GM21619 (cell line): ENCODE measurements at regions not wholly inside any gene's neighbourhood (a gene's known extent, or its start where the extent isn't known, plus 50 kb on each side); places are given as distances from the start of the nearest gene placed in this dataset.
"Not testable (repeated sequence)": the region's sequence is repeated elsewhere in the genome, so short reads cannot be mapped to it uniquely, and the experiment has no call there.

Experiments used
- ATAC-seq: cut with Tn5 transposase; IDR thresholded peaks from one replicate; pipeline ENCODE4 v1.9.1; 2021; ENCODE audit not compliant: unreplicated experiment

DNA sequence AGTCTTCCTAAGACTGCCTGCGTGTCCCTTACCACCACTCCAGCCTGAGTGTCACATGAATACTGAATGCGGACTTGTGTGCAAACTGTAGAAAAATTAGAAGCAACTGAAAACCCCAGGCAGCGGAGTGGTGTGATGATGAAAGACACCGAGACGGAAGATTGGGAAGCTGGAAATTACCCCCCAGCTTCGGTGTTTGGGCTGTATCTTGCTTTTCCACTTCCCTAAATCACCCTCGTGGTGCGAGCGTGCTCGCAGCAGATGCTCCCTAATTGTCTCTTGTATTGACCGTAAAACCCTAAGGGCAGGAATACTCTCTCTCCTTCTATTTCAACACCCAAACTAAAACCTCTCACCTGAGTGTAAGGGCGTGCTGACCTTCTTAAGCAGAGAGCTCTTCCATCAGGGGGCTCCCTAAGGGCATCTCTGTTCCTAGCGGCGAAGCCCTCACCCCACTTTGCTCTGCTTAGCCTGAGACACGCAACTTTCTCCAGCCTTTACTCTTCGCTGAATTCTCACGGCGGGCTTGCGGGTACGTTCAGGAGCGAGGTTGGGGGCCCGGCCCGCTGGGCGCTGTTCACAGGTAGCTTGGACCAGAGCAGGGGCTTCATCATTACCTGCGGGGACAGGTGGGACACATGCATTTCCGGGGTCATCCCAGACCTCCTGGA, 62.4 kb downstream of the CRYBB2 start:
- ATAC-seq = no peak

DNA sequence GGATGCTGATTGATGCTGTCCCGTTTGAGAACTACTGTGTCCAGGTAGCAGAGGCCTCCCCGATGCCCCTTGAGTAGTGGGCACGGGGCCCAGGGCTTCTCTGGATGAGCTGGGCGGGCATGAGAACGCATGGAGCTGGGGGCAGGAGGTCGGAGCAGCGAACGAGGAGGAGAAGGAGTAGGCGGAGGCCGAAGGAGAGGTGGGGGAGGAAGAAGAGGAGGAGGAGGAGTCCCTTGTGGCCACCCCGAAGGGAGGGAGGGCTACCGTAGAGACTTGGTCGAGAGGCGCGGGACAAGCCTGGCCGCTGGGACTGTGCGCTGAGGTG, 62.9 kb downstream of the CRYBB2 start:
- ATAC-seq = no peak

DNA sequence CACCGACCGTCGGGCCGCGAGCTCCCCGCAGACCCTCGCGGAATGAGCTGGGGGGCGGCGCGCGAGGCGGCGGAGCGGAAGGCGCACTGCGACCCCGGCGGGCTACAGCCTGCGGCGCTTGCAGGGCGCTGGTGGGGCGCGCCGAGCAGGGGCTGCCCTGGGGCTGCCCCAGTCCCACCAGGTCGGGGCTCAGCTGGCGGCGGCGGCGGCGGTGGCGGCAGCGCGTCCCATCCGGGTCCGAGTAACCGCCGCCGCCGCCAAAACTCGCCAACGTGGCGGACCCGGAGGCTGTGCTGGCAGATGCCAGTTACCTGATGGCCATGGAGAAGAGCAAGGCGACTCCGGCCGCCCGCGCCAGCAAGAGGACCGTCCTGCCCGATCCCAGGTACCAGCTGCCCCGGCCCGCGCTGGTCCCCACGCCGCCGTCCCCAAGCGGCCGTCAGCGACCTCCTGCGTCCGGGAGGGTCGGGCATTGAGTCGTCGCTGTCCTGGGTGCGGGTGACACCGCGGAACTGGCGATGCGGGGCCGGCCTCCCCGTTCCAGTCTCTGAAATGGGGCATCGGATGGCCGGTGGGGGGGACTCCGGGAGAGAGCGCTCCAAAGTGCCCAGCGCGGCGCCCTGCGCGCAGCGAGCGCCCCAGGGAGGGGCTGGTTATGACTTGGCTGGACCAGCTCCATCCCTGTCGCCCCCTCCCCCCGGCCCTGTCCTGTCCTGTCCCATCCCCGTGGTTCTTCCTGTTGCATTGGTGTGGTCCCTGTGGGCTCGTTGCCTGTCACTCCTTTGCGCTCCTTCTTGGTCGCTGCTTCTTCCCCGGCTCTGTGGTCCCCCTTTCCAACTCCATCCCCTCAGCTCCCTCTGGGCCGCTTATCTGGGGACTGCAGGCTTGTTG, 63.5 kb downstream of the CRYBB2 start:
- ATAC-seq = no peak

DNA sequence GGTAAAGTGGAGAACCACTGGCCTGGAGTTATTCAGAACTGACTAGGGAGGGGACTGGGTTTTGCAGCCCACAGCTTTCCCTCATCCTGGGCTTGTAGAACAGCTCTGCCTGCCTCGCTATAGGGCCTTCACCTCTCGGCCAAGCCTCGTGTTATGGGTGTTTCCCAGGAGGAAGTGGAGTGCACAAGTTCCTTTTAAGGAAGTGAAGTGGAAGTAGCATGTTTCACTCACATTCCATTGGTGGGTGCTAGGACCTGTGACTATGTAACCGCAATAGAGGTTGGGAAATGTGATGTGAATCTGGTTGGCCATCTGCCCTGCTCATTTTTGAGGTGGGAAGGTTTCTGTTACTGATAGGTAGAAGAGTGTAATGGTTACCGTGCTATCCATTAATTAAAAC, 69.0 kb downstream of the CRYBB2 start:
- ATAC-seq = not testable (repeated sequence)

DNA sequence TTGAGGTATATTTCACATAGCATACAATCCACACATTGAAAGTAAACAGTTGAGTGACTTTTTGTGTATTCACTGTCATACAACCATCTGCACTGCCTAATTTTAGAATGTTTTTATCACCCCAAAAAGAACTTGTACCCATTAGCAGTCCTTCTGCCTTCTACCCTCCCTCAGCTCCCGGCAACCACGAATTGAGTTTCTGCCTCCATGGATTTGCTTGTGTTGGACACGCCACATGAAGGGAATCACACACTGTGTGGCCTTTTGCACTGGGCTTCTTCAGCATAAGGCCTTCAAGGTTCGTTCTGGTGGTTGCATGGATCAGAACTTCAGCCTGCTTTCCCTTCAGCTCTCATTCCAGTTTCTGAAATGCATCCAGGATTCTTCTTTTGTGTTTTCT, 82.5 kb downstream of the CRYBB2 start:
- not testable (repeated sequence) for ATAC-seq

DNA sequence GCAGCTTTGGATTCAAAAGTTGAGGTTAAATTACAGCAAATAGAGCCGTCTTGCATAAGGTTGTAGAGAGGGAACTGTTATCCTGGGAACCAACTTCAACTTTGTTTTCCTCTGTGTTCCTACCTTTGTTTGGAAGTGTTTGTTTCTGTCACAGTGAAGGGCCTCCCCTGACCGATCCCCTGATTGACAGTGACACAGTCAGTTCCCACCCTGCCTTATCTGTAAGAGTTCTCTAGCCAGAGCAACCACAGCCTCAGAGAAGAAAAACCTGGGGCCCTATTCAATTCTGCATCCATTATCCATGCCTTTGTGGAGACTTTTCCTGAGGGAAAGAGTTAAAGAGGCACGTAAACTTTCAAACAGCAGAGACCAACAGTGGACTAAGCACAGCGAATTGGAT, 90.1 kb downstream of the CRYBB2 start:
- not testable (repeated sequence) for ATAC-seq

DNA sequence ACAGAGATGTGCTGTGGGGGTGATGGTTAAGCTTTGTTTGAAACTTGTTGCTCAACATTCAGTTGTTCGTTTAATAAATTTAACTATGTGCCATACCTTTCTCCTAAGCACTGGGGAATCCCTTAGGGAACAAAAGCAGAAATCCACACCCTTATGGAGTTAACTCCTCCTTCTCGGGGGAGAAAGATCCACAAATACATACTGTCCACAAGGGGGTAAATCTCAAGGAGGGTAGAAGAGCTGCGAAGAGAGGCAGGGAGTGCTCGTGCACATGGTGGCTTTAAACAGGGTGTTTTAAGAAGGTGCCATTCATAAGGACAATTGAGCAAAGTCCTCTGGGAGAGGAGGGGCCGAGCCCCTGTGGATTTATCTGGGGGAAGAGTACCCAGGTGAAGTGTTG, 92.5 kb downstream of the CRYBB2 start:
- ATAC-seq = not testable (repeated sequence)

DNA sequence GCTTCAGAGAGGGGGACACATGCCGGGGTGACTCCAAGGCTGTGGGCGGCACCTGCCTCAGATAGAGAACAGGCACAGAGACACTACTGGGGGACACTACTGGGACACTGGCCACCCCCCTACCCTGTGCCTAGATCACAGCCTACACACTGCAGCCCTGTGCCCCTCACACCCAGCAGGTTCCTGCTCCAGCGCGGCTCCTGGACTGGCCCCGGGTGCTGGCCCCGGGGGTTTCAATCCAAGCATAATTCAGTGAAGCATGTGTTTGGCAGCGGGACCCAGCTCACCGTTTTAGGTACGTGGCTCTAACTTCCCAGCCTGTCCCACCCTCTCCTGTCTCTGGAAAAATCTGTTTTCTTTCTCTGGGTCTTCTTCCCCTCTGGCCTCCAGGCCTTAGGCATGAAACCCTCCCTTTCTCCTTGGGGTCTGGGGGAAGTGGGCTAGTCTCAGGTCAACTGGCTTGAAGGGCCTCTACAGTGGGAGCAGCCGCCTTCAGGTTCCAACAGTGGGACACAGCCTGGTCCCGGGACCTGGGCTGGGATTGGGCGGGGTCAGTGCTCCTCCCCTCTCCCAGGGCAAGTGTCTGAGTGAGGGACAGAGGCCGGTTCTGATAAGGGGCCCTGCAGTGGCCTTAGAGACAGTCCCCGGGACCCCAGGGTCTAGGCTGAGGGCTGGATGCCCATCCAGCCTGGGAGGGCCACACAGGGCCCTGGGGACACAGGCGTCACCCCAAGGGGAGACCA, 98.8 kb downstream of the CRYBB2 start:
- ATAC-seq = no peak

DNA sequence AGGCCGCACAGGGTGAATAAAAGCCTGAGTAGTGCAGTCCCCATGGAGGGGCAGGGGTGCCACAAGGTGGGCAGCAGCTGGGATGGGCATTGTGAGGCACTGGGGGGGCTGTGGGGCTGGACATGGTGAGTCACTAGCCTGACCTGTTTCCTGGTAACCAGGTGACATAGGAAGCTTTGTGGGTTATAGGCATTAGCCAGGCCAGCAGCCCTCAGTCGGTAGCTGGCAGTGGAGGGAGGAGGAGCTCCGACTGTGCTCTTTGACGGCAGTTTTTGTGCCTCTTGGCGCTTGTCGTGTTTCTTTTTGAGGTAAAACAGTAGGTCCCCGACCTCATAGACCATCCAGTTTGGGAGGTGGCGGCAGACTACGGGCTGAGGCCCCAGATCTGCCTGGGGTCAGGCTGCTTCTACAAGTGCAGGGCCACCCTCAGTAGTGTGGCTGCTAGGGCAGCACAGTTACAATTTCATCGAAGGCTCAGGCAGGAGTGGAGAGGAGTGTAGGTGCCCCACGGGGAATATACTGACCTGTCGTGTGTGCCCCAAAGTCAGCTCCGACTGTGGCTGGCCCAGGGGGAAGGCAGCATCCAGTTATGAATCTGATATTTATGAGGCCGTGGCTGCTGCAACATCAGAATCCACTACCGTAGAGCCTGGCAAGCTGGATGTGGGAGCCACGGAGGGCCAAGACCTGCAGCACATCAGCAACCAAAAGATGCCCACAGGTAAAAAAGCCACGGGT, 107.7 kb downstream of the CRYBB2 start:
- no peak for ATAC-seq

DNA sequence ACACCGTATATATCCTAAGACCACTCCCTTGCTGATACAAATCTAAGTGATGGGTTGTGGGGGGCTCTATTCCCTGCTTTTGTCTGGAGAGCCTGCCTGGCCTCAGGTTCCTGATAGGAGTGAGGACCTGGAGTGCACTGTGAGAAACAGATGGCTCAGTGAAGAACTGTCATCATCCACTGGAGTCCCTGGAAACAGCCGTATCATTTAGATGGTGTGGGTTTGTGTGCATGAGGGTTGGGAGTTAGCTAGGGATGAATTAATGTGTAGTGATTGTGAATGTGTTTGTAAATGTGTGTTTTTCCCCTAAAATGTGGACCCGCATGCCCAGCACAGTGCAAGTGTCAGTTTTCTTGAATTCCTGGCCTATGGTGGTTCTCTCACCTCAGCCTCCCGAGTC, 111.6 kb downstream of the CRYBB2 start:
- no peak for ATAC-seq

DNA sequence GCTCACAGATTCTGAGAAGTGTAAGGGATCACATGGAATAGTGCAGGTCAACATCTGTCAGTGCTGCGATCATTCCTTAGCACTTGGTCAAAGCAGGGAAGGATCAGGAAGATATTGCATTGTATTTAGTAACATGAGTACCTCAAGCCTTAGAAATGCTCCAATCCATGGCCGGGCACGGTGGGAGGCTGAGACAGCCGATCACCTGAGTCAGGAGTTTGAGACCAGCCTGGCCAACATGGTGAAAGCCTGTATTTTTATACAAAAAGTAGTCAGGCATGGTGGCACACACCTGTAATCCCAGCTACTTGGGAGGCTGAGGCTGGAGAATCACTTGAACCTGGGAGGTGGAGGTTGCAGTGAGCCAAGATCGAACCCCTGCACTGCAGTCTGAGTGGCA, 112.5 kb downstream of the CRYBB2 start:
- ATAC-seq = not testable (repeated sequence)

DNA sequence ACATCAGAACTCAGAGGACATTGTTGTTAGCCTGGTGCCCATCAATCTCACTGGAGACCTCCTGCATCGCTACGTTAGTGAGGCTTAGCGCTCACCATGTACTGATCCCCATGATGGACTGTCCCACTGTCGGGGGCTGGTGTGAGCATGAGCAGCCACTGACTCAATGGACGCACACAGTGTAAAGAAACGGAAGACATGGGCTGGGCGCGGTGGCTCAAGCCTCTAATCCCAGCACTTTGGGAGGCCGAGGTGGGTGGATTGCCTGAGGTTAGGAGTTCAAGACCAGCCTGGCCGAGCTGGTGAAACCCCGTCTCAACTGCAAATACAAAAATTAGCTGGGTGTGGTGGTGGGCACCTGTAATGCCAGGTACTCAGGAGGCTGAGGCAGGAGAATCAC, 112.9 kb downstream of the CRYBB2 start:
- no peak for ATAC-seq

DNA sequence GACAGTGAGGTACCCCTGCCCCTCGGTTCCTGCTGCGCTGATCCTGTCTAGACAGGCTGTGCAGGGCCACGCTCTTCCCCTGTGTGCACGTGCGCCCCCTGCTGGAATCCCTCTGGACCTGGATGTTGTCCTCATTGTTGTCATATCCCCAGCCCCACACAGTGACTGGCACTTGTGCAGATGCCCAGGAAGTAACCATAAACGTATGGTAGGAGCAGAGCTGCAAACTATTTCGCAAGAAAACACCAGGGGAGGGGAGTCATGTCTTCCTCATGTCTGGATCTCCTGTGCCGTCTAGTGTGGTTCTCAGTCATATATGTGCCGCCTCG, 114.7 kb downstream of the CRYBB2 start:
- ATAC-seq = no peak

DNA sequence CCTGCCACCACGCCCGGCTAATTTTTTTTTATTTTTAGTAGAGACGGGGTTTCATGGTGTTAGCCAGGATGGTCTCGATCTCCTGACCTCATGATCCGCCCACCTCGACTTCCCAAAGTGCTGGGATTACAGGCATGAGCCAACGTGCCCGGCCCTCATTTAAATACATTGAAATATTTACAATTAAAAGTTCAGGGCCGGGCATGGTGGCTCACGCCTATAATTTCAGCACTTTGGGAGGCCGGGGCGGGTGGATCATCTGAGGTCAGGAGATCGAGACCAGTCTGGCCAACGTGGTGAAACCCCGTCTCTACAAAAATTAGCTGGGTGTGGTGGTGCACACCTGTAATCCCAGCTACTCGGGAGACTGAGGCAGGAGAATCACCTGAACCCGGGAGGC, 115.2 kb downstream of the CRYBB2 start:
- not testable (repeated sequence) for ATAC-seq

DNA sequence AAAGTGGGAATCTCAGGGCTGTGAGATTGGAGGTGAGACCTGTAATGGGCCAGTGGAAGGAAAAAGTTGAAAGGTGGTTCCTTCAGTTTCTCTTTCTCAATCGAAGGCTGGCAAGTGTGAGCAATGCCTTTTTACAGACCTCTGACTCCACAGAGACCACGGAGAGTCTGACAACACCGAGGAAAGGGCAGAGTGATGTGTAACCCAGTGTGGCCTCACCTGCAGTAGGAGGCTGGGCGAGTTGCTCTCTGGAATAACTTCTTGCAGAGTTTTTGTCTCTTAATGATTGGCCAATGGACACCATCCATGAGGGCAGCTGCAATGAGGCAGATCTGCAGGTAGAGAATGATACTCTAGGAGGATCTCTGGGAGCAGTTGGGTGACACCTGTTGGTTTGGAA, 115.8 kb downstream of the CRYBB2 start:
- not testable (repeated sequence) for ATAC-seq

DNA sequence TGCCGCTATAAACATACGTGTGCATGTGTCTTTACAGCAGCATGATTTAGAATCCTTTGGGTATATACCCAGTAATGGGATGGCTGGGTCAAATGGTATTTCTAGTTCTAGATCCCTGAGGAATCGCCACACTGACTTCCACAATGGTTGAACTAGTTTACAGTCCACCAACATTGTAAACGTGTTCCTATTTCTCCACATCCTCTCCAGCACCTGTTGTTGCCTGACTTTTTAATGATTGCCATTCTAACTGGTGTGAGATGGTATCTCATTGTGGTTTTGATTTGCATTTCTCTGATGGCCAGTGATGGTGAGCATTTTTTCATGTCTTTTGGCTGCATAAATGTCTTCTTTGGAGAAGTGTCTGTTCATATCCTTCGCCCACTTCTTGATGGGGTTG, 121.1 kb downstream of the CRYBB2 start:
- ATAC-seq = not testable (repeated sequence)

DNA sequence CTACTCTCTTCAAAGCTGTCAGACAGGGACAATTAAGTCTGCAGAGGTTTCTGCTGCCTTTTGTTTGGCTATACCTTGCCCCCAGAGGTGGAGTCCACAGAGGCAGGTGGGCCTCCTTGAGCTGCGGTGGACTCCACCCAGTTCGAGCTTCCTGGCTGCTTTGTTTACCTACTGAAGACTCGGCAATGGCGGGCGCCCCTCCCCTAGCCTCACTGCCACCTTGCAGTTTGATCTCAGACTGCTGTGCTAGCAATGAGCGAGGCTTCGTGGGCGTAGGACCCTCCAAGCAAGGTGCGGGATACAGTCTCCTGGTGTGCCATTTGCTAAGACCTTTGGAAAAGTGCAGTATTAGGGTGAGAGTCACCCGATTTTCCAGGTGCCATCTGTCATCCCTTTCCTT, 124.9 kb downstream of the CRYBB2 start:
- not testable (repeated sequence) for ATAC-seq

DNA sequence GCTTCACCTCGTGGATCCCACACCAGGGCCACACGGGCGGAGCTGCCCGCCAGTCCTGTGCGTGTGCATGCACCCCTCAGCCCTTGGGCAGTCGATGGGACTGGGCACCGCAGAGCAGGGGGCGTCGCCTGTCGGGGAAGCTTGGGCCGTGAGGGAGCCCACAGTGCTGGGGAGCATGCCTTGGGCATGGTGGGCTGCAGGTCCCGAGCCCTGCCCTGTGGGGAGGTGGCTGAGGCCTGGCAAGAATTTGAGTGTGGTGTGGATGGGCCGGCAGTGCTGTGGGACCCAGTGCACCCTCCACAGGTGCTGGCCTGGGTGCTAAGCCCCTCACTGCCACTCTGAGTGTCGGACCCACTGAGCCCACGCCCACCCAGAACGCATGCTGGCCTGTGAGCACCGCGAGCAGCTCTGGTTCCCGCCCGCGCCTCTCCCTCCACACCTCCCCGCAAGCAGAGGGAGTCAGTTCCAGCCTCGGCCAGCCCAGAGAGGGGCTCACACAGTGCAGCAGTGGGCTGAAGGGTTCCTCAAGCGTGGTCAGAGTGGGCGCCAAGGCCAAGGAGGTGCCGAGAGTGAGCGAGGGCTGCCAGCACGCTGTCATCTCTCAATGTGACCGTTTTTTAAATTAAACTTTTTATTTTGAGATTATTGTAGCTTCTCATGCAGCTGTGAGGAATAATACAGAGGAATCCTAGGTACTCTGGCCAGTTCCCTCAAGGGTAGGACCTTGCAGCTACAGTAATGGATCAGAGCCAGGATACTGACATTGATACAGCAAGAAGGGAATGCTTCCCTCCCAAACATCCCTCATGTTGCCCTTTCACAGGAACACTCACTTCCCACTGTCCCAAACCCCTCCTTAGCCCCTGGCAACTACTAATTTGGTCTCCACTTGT, 127.7 kb downstream of the CRYBB2 start:
- ATAC-seq = no peak

DNA sequence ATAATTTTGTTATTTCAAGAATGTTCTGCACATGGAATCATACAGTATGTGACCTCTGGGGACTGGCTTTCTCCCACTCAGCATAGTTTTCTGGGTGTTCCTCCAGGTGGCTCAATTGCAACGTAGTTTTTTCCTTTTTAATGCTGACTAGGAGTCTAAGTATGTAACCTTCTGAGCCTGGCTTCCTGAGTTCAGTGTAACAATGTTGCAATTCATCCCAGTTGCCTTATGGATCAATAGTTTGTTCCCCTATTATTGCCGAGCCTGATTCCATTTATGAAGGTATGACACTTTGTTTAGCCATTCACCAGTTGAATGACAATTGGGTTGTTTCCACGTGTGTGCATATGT, 128.3 kb downstream of the CRYBB2 start:
- ATAC-seq = no peak

DNA sequence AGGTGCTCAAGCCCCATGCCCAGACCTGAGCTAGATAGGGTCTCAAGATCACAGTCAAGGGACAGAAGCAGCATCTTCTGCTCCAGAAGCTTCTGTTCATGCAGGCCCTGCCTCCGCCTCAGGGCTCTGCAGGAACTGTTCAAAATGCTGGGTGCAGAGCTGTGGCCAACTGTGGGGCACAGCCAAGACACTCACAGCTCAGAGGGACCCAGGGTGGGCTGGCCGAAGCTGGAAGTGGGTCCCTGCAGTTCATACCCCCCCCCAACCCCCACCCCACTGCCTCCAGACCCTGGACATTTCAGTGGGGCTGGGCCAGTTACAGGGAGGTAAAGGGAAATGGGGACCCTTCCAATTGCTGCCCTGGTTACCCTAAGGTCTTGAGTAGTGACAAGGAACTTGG, 129.0 kb downstream of the CRYBB2 start:
- no peak for ATAC-seq
